H1 (cell line): ENCODE measurements at regions not wholly inside any gene's neighbourhood (a gene's known extent, or its start where the extent isn't known, plus 50 kb on each side); places are given as distances from the start of the nearest gene placed in this dataset.

Experiments used
- CTCF ChIA-PET: fragments of 300-600 bp; sonication (Branson Sonifier 250); formaldehyde crosslinking; loops from one replicate; lab custom pipeline; 2021; ENCODE audit not compliant: partially characterized antibody; lab: Charles Lee
- POLR2A ChIA-PET: fragments of 300-600 bp; sonication (Branson Sonifier 250); formaldehyde crosslinking; loops from one replicate; lab custom pipeline; 2021; ENCODE audit warnings: inconsistent platforms; ENCODE audit not compliant: partially characterized antibody; lab: Charles Lee
- DNase-seq, 2 experiments: peaks; one replicate each; pipeline versions ENCODE4 v3.0.0 to v3.0.0-alpha.2; 2010 to 2022; ENCODE audit warnings: low spot score in 2 of 2, low read depth in 1 of 2, mixed read lengths in 1 of 2
- FAIRE-seq: peaks from 2 replicates; lab custom pipeline; 2011; peaks lifted over from hg19 to GRCh38; lab: Jason Lieb, UNC
- H2AFZ ChIP-seq: 2 replicates; pipeline ENCODE4 v1.8.1; 2012; ENCODE audit warnings: low read length, inconsistent platforms
- H2AK5ac ChIP-seq: 2 replicates; pipeline ENCODE4 v1.6.1; 2013; ENCODE audit warnings: low read depth, low read length
- H2BK120ac ChIP-seq: replicated peaks from 2 replicates; pipeline ENCODE3; 2013; ENCODE audit warnings: low read depth, low read length, inconsistent platforms
- H2BK12ac ChIP-seq: 2 replicates; pipeline ENCODE4 v1.6.1; 2013; ENCODE audit warnings: low read depth, low read length
- H2BK15ac ChIP-seq: 2 replicates; pipeline ENCODE4 v1.6.1; 2013; ENCODE audit warnings: low read length
- H2BK20ac ChIP-seq: 2 replicates; pipeline ENCODE4 v1.6.1; 2013; ENCODE audit warnings: low read length
- H2BK5ac ChIP-seq: 2 replicates; pipeline ENCODE4 v1.6.1; 2013; ENCODE audit warnings: low read depth, low read length
- H3K14ac ChIP-seq: 2 replicates; pipeline ENCODE4 v1.6.1; 2013; ENCODE audit warnings: inconsistent platforms; ENCODE audit not compliant: insufficient read length
- H3K18ac ChIP-seq: 2 replicates; pipeline ENCODE4 v1.6.1; 2013; ENCODE audit warnings: low read length; ENCODE audit errors: extremely low read depth
- H3K23ac ChIP-seq: 2 replicates; pipeline ENCODE4 v1.6.1; 2013; ENCODE audit warnings: inconsistent platforms; ENCODE audit not compliant: insufficient read length
- H3K23me2 ChIP-seq: 2 replicates; pipeline ENCODE4 v1.6.1; 2013; ENCODE audit warnings: low read depth, low read length
- H3K27ac ChIP-seq: 2 replicates; pipeline ENCODE4 v1.6.1; 2011; ENCODE audit warnings: low read depth, low read length, inconsistent platforms
- H3K27me3 ChIP-seq, 4 experiments: replicated peaks in 1 of 4; 1 replicate in 1 of 4; 2 replicates in 3 of 4; pipeline versions ENCODE4 v1.6.1 to v1.8.1; 2011 to 2013; ENCODE audit warnings: low read length in 3 of 4, mild to moderate bottlenecking in 3 of 4, inconsistent platforms in 2 of 4, mixed read lengths in 2 of 4, moderate library complexity in 1 of 4; ENCODE audit not compliant: control insufficient read depth in 3 of 4, insufficient read depth in 3 of 4; ENCODE audit errors: extremely low read depth in 1 of 4
- H3K36me3 ChIP-seq, 4 experiments: 2 replicates each; pipeline versions ENCODE4 v1.6.1 to v1.8.1; 2011 to 2013; ENCODE audit warnings: mild to moderate bottlenecking in 4 of 4, low read length in 3 of 4, moderate library complexity in 2 of 4, control low read depth in 1 of 4, inconsistent platforms in 1 of 4; ENCODE audit not compliant: insufficient read depth in 4 of 4, control insufficient read depth in 2 of 4
- H3K4ac ChIP-seq: replicated peaks from 2 replicates; pipeline ENCODE3; 2013; ENCODE audit warnings: low read length, low read depth, mixed read lengths, inconsistent platforms; ENCODE audit not compliant: insufficient read length
- H3K4me1 ChIP-seq, 4 experiments: replicated peaks in 1 of 4; 1 replicate in 1 of 4; 2 replicates in 3 of 4; pipeline versions ENCODE4 v1.6.1 to v1.8.1; 2011 to 2013; ENCODE audit warnings: low read length in 3 of 4, inconsistent platforms in 2 of 4, mixed read lengths in 1 of 4; ENCODE audit not compliant: insufficient read depth in 4 of 4, control insufficient read depth in 3 of 4
- H3K4me2 ChIP-seq, 2 experiments: 2 replicates each; pipeline versions ENCODE4 v1.6.1 to v1.8.1; 2011 to 2013; ENCODE audit warnings: low read depth in 2 of 2, low read length in 2 of 2, control low read depth in 1 of 2, inconsistent platforms in 1 of 2, mild to moderate bottlenecking in 1 of 2; ENCODE audit not compliant: insufficient read depth in 1 of 2
- H3K4me3 ChIP-seq, 4 experiments: fragments of 200-600, 300-600 bp in 1 of 4; sonication (generic), shearing (Covaris generic), sonication (Bioruptor Twin) in 1 of 4; 2 replicates each; pipeline versions ENCODE4 v1.5.1 to v1.8.1; 2011 to 2016; ENCODE audit warnings: low read length in 4 of 4, low read depth in 3 of 4, control low read depth in 2 of 4, inconsistent platforms in 2 of 4, mild to moderate bottlenecking in 2 of 4, mixed read lengths in 1 of 4, moderate library complexity in 1 of 4; ENCODE audit not compliant: insufficient read depth in 2 of 4; ENCODE audit errors: extremely low read depth in 1 of 4
- H3K56ac ChIP-seq: replicated peaks from 2 replicates; pipeline ENCODE3; 2013; ENCODE audit warnings: low read depth, mild to moderate bottlenecking, mixed read lengths, low read length, inconsistent platforms; ENCODE audit not compliant: insufficient read length
- H3K79me1 ChIP-seq: 2 replicates; pipeline ENCODE4 v1.6.1; 2013; ENCODE audit warnings: low read depth, low read length, control low read depth
- H3K79me2 ChIP-seq, 2 experiments: 2 replicates each; pipeline versions ENCODE4 v1.6.1 to v1.8.1; 2012 to 2013; ENCODE audit warnings: low read length in 2 of 2, mild to moderate bottlenecking in 2 of 2, inconsistent platforms in 1 of 2; ENCODE audit not compliant: insufficient read depth in 2 of 2, control insufficient read depth in 1 of 2
- H3K9ac ChIP-seq, 4 experiments: replicated peaks in 1 of 4; 1 replicate in 1 of 4; 2 replicates in 3 of 4; pipeline versions ENCODE4 v1.6.1 to v1.8.1; 2011 to 2013; ENCODE audit warnings: low read depth in 3 of 4, low read length in 3 of 4, control low read depth in 2 of 4, mild to moderate bottlenecking in 2 of 4, moderate library complexity in 2 of 4, inconsistent platforms in 1 of 4; ENCODE audit errors: extremely low read depth in 1 of 4
- H3K9me3 ChIP-seq, 2 experiments: 2 replicates each; pipeline versions ENCODE4 v1.6.1 to v1.8.1; 2012 to 2013; ENCODE audit warnings: mild to moderate bottlenecking in 2 of 2, moderate library complexity in 2 of 2, control low read depth in 1 of 2, inconsistent platforms in 1 of 2, low read depth in 1 of 2, low read length in 1 of 2, mixed read lengths in 1 of 2; ENCODE audit not compliant: insufficient read depth in 2 of 2
- H4K20me1 ChIP-seq, 2 experiments: replicated peaks in 1 of 2; 2 replicates each; pipeline versions ENCODE3 to v1.8.1; 2011 to 2013; ENCODE audit warnings: inconsistent platforms in 2 of 2, low read length in 2 of 2, mild to moderate bottlenecking in 1 of 2; ENCODE audit not compliant: insufficient read depth in 2 of 2, control insufficient read depth in 1 of 2
- H4K5ac ChIP-seq: 2 replicates; pipeline ENCODE4 v1.6.1; 2013; ENCODE audit warnings: low read length, low read depth, mixed read lengths, inconsistent platforms; ENCODE audit not compliant: insufficient read length
- H4K8ac ChIP-seq: 2 replicates; pipeline ENCODE4 v1.8.0; 2013; ENCODE audit warnings: mild to moderate bottlenecking, moderate library complexity, low read length, inconsistent platforms; ENCODE audit not compliant: insufficient read depth; ENCODE audit errors: extremely low read depth
- H4K91ac ChIP-seq: replicated peaks from 2 replicates; pipeline ENCODE3; 2013; ENCODE audit warnings: low read length, mixed read lengths, inconsistent platforms; ENCODE audit not compliant: insufficient read length
- ATF2 ChIP-seq: IDR thresholded peaks from 2 replicates; pipeline ENCODE4 v1.6.1; 2012; ENCODE audit warnings: low read length, inconsistent platforms
- BCL11A ChIP-seq, 2 experiments: IDR thresholded peaks; one replicate each; pipeline ENCODE4 v1.6.1; 2011; ENCODE audit warnings: low read depth in 2 of 2, low read length in 2 of 2, mild to moderate bottlenecking in 2 of 2
- CBX8 ChIP-seq: fragments of 300-800, 300-1000 bp; sonication (generic); IDR thresholded peaks from 2 replicates; pipeline ENCODE4 v1.7.1; 2016; ENCODE audit warnings: low read depth, low read length, borderline replicate concordance
- CHD1 ChIP-seq: IDR thresholded peaks from 2 replicates; pipeline ENCODE4 v1.6.1; 2012; ENCODE audit warnings: low read depth, low read length, improper control_type of control experiment
- CHD2 ChIP-seq: IDR thresholded peaks from 2 replicates; pipeline ENCODE4 v1.6.1; 2012; ENCODE audit warnings: low read length, improper control_type of control experiment
- EGR1 ChIP-seq: IDR thresholded peaks from 2 replicates; pipeline ENCODE4 v1.6.1; 2011; ENCODE audit warnings: low read depth, low read length, borderline replicate concordance
- EP300 ChIP-seq, 2 experiments: IDR thresholded peaks; 1 replicate in 1 of 2; 2 replicates in 1 of 2; pipeline ENCODE4 v1.6.1; 2011 to 2012; ENCODE audit warnings: low read depth in 2 of 2, low read length in 2 of 2, mild to moderate bottlenecking in 2 of 2, borderline replicate concordance in 1 of 2, inconsistent platforms in 1 of 2, moderate library complexity in 1 of 2
- FOSL1 ChIP-seq: IDR thresholded peaks from 2 replicates; pipeline ENCODE4 v1.6.1; 2011; ENCODE audit warnings: mild to moderate bottlenecking, low read depth, low read length, moderate library complexity; ENCODE audit not compliant: insufficient read depth
- JUND ChIP-seq: IDR thresholded peaks from 2 replicates; pipeline ENCODE4 v1.6.1; 2011; ENCODE audit warnings: mild to moderate bottlenecking, improper control_type of control experiment, low read length
- SIRT6 ChIP-seq: IDR thresholded peaks from one replicate; pipeline ENCODE4 v1.7.1; 2012; ENCODE audit warnings: low read length, inconsistent platforms
- SRF ChIP-seq: IDR thresholded peaks from 2 replicates; pipeline ENCODE4 v1.6.1; 2011; ENCODE audit warnings: mild to moderate bottlenecking, low read depth, low read length, moderate library complexity
- TBP ChIP-seq: IDR thresholded peaks from 2 replicates; pipeline ENCODE4 v1.6.1; 2011; ENCODE audit warnings: low read depth, low read length, improper control_type of control experiment
- TEAD4 ChIP-seq: IDR thresholded peaks from 2 replicates; pipeline ENCODE4 v1.6.1; 2012; ENCODE audit warnings: low read depth, low read length, inconsistent platforms, mixed read lengths
- ZNF274 ChIP-seq: IDR thresholded peaks from 2 replicates; pipeline ENCODE4 v1.7.0; 2012; ENCODE audit warnings: low read length, borderline replicate concordance; ENCODE audit errors: extremely low read depth
- WGBS, 2 experiments: shearing (Covaris generic) in 1 of 2; methylation state at CpG; one replicate each; pipeline versions ENCODE4 v1.1.6 to v1.1.7; 2013 to 2015; ENCODE audit warnings: low lambda C conversion rate in 2 of 2, mixed read lengths in 2 of 2, inconsistent platforms in 1 of 2, low coverage in 1 of 2, missing lambda C conversion rate in 1 of 2; ENCODE audit not compliant: insufficient replicate concordance in 2 of 2, insufficient coverage in 1 of 2, insufficient read length in 1 of 2; ENCODE audit errors: extremely low coverage in 1 of 2, missing lambda C conversion rate in 1 of 2; 5-methylcytosine and 5-hydroxymethylcytosine counted together

DNA sequence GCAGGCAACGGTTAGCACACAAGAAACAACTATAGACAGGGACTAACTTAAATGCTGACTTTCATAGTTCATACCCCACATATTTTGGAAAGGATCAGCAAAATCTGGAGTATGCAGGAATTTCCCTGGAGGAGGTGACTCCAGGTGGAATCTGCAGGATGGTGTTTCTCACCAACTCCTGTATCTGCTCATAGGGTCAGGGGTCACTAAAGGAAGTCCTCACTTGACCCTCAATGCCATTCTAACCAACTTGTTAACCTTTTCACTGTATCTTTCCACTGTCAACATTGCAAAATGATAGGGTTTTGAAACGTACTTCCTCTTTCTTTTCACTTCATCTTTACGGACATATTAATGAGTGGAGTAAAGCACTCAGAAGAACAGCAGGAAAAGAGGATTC lies 207.0 kb upstream of the CXCR4 start:
- no peak overlapping the region for H4K5ac ChIP-seq
- H3K23me2 ChIP-seq, result no peaks in the 10 kb centered on the region
- no peak overlapping the region for H3K4ac ChIP-seq
- H2BK20ac ChIP-seq, result no peak overlapping the region
- ChIA-PET CTCF (no interaction called here), POLR2A (no interaction called here)
- H2BK15ac ChIP-seq, result no peak overlapping the region
- H2BK120ac ChIP-seq, result no peak overlapping the region
- DNase-seq (no peak), FAIRE-seq (no peak)
- WGBS, 2 experiments, result 89% methylated on average over 3 of the region's 3 CpGs; no CpG with 5 or more reads in 1 of the 2 experiments
- H3K18ac ChIP-seq, result no peak overlapping the region
- no peak overlapping the region for H4K91ac ChIP-seq
- no peaks in the 10 kb centered on the region for H3K27me3 ChIP-seq
- peaks cover 4 to 11% (median 7%) of the 10 kb centered on the region in 4 experiments; a peak in 5 of 7 replicates for H3K4me1 ChIP-seq
- no peak overlapping the region for H3K4me3 ChIP-seq
- no peak overlapping the region for H3K27ac ChIP-seq
- no peaks in the 10 kb centered on the region for H3K79me1 ChIP-seq
- H3K9me3 ChIP-seq, result no peaks in the 10 kb centered on the region
- H4K8ac ChIP-seq, result no peak overlapping the region
- no peaks in the 10 kb centered on the region for H4K20me1 ChIP-seq
- no peak overlapping the region for H3K56ac ChIP-seq
- no peak overlapping the region for H3K9ac ChIP-seq
- no peak overlapping the region for H2BK5ac ChIP-seq
- H2BK12ac ChIP-seq, result no peak overlapping the region
- no peak overlapping the region for H3K23ac ChIP-seq
- H3K79me2 ChIP-seq, result no peaks in the 10 kb centered on the region
- no peak overlapping the region for H2AK5ac ChIP-seq
- no peak overlapping the region for H2AFZ ChIP-seq
- H3K4me2 ChIP-seq, result no peak overlapping the region
- H3K14ac ChIP-seq, result no peak overlapping the region
- no peaks in the 10 kb centered on the region for H3K36me3 ChIP-seq
- TF ChIP-seq EGR1 (no peak), EP300 (IDR thresholded peaks at IDR 0.05; ENCODE audit: borderline replicate concordance in 1 of 2, low read depth in 2 of 2, low read length in 2 of 2) (no peak), SIRT6 (no peak), SRF (no peak), CHD1 (no peak), ATF2 (no peak), ZNF274 (no peak), CHD2 (no peak), BCL11A (IDR thresholded peaks at IDR 0.05; ENCODE audit: low read depth in 2 of 2, low read length in 2 of 2) (no peak), JUND (no peak), TBP (no peak), CBX8 (no peak), FOSL1 (no peak), TEAD4 (no peak)
